ENCODE measurements at regions not wholly inside any gene's neighbourhood (a gene's known extent, or its start where the extent isn't known, plus 50 kb on each side); places are given as distances from the start of the nearest gene placed in this dataset.

GRCh38 chr11:42837994-42838393 is 473.8 kb upstream of the API5 start:
- DNase-seq (no peak), ATAC-seq (ENCODE audit: insufficient read depth, low read depth) (no peak)
- Histone ChIP-seq H3K9ac (ENCODE audit: low read depth, low read length) (no peak overlapping the region), H4K20me1 (ENCODE audit: insufficient read depth, low read length) (no peaks in the 10 kb centered on the region), H3K36me3 (ENCODE audit: insufficient read depth, low read length) (no peaks in the 10 kb centered on the region), H3K4me1 (ENCODE audit: insufficient read depth, low read length) (no peaks in the 10 kb centered on the region), H3K4me3 (ENCODE audit: low read depth in 1 of 2, low read length in 2 of 2) (no peak overlapping the region), H2AFZ (ENCODE audit: low read depth, low read length) (no peak overlapping the region), H3K4me2 (ENCODE audit: insufficient read depth, low read length) (no peak overlapping the region), H3K9me3 (ENCODE audit: insufficient read depth, low read length, severe bottlenecking) (no peaks in the 10 kb centered on the region), H3K79me2 (ENCODE audit: insufficient read depth, low read length) (no peaks in the 10 kb centered on the region), H3K27ac (ENCODE audit: low read length) (no peak overlapping the region), H3K27me3 (ENCODE audit: insufficient read depth, low read length, poor library complexity) (no peaks in the 10 kb centered on the region)
- TF ChIP-seq, protein P1, sequence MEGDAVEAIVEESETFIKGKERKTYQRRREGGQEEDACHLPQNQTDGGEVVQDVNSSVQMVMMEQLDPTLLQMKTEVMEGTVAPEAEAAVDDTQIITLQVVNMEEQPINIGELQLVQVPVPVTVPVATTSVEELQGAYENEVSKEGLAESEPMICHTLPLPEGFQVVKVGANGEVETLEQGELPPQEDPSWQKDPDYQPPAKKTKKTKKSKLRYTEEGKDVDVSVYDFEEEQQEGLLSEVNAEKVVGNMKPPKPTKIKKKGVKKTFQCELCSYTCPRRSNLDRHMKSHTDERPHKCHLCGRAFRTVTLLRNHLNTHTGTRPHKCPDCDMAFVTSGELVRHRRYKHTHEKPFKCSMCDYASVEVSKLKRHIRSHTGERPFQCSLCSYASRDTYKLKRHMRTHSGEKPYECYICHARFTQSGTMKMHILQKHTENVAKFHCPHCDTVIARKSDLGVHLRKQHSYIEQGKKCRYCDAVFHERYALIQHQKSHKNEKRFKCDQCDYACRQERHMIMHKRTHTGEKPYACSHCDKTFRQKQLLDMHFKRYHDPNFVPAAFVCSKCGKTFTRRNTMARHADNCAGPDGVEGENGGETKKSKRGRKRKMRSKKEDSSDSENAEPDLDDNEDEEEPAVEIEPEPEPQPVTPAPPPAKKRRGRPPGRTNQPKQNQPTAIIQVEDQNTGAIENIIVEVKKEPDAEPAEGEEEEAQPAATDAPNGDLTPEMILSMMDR (IDR thresholded peaks at IDR 0.05; ENCODE audit: borderline replicate concordance, extremely low read depth, low read length, poor library complexity, severe bottlenecking) = no peak
- no peak for TF ChIP-seq EZH2 (IDR thresholded peaks at IDR 0.05; ENCODE audit: borderline replicate concordance, low read depth, low read length, severe bottlenecking)

DNA sequence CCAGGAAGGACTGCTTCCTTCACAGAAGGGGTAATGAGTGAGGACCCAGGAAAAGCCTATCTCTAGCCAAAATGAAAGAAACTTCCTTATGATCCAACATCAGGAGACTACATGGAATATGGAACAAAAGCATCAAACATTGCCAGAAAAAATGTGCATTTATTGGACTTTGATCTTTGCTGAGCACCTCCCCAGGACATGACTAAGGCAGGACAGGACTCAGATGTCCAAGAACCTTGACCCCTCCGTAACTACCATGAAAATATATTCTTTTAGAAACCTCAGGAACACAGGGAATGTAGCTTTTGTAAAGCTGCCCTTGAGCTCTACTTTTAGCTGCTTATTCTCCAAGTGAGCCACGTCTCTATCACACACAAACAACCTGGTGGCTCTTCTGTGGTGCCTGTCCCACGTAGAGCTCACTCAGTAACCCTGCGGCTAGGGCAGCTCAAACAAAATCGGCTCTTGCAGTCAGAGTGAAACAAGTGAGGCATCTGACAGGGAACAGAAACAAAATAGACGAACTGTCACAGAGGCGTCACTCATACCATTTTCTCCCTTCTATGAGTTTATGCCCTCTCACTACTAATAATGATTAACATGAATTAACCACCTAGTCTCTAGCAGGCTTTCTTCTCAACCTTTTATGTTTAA is 471.5 kb upstream of the API5 start:
- Histone ChIP-seq H2AFZ (ENCODE audit: low read depth, low read length) (no peak overlapping the region), H3K79me2 (ENCODE audit: insufficient read depth, low read length) (no peaks in the 10 kb centered on the region), H3K4me1 (ENCODE audit: insufficient read depth, low read length) (no peaks in the 10 kb centered on the region), H3K27ac (ENCODE audit: low read length) (no peak overlapping the region), H3K4me3 (ENCODE audit: low read depth in 1 of 2, low read length in 2 of 2) (no peak overlapping the region), H3K9ac (ENCODE audit: low read depth, low read length) (no peak overlapping the region), H3K9me3 (ENCODE audit: insufficient read depth, low read length, severe bottlenecking) (no peaks in the 10 kb centered on the region), H3K36me3 (ENCODE audit: insufficient read depth, low read length) (no peaks in the 10 kb centered on the region), H3K27me3 (ENCODE audit: insufficient read depth, low read length, poor library complexity) (no peaks in the 10 kb centered on the region), H3K4me2 (ENCODE audit: insufficient read depth, low read length) (no peak overlapping the region), H4K20me1 (ENCODE audit: insufficient read depth, low read length) (no peaks in the 10 kb centered on the region)
- DNase-seq = no peak
- TF ChIP-seq, protein P1 (IDR thresholded peaks at IDR 0.05; ENCODE audit: borderline replicate concordance, extremely low read depth, low read length, poor library complexity, severe bottlenecking) = no peak
- TF ChIP-seq EZH2 (IDR thresholded peaks at IDR 0.05; ENCODE audit: borderline replicate concordance, low read depth, low read length, severe bottlenecking) = no peak
- no peak for ATAC-seq (ENCODE audit: insufficient read depth, low read depth)

- Histone ChIP-seq H4K20me1 (ENCODE audit: insufficient read depth, low read length) (no peaks in the 10 kb centered on the region), H3K27ac (ENCODE audit: low read length) (no peak overlapping the region), H3K4me2 (ENCODE audit: insufficient read depth, low read length) (no peak overlapping the region), H3K79me2 (ENCODE audit: insufficient read depth, low read length) (no peaks in the 10 kb centered on the region), H3K9me3 (ENCODE audit: insufficient read depth, low read length, severe bottlenecking) (no peaks in the 10 kb centered on the region), H3K36me3 (ENCODE audit: insufficient read depth, low read length) (no peaks in the 10 kb centered on the region), H2AFZ (ENCODE audit: low read depth, low read length) (no peak overlapping the region), H3K4me1 (ENCODE audit: insufficient read depth, low read length) (no peaks in the 10 kb centered on the region), H3K27me3 (ENCODE audit: insufficient read depth, low read length, poor library complexity) (no peaks in the 10 kb centered on the region), H3K4me3 (ENCODE audit: low read depth in 1 of 2, low read length in 2 of 2) (no peak overlapping the region), H3K9ac (ENCODE audit: low read depth, low read length) (no peak overlapping the region)
- ATAC-seq (ENCODE audit: insufficient read depth, low read depth) = no peak
- no peak for TF ChIP-seq EZH2 (IDR thresholded peaks at IDR 0.05; ENCODE audit: borderline replicate concordance, low read depth, low read length, severe bottlenecking)
- TF ChIP-seq, protein P1 (IDR thresholded peaks at IDR 0.05; ENCODE audit: borderline replicate concordance, extremely low read depth, low read length, poor library complexity, severe bottlenecking) = no peak
- no peak for DNase-seq
Measured at GRCh38 chr11:42840860-42841259, 470.9 kb upstream of the API5 start.

Data from DND-41 (cell line).